OCI-LY7 (cell line): ENCODE measurements at regions not wholly inside any gene's neighbourhood (a gene's known extent, or its start where the extent isn't known, plus 50 kb on each side); places are given as distances from the start of the nearest gene placed in this dataset.
"Not testable (repeated sequence)": the region's sequence is repeated elsewhere in the genome, so short reads cannot be mapped to it uniquely, and the experiment has no call there.

ENCODE experiments used
- BruUV-seq: library from RNA; stranded (reverse); fragments of 400-500 nt; replicated peaks from 2 replicates; lab custom pipeline; 2021; lab: Mats Ljungman, UMichigan
- CTCF ChIA-PET: fragments of 300-600 bp; sonication (Branson Sonifier 250); formaldehyde crosslinking; loops from one replicate; lab custom pipeline; 2022; ENCODE audit warnings: antibody characterized with exemption; ENCODE audit not compliant: unreplicated experiment; lab: Charles Lee
- POLR2A ChIA-PET: fragments of 300-600 bp; sonication (Branson Sonifier 250); formaldehyde crosslinking; loops from one replicate; lab custom pipeline; 2022; ENCODE audit warnings: antibody characterized with exemption; lab: Charles Lee
- DNase-seq: peaks from one replicate; pipeline ENCODE4 v3.0.0-alpha.2; 2015; ENCODE audit warnings: low spot score
- H2AFZ ChIP-seq: fragments of 200-600 bp; sonication (generic), shearing (Covaris generic); 2 replicates; pipeline ENCODE4 v1.6.1; 2014; ENCODE audit warnings: mild to moderate bottlenecking, antibody characterized with exemption, low read length, moderate library complexity
- H3K27ac ChIP-seq: fragments of 200-600 bp; sonication (generic); 2 replicates; pipeline ENCODE4 v1.5.1; 2014; ENCODE audit warnings: mixed run types, low read depth, mild to moderate bottlenecking, moderate library complexity, low read length, inconsistent platforms; ENCODE audit not compliant: poor library complexity, severe bottlenecking
- H3K36me3 ChIP-seq: fragments of 200-600 bp; sonication (generic); 2 replicates; pipeline ENCODE4 v1.6.1; 2014; ENCODE audit warnings: mild to moderate bottlenecking, antibody characterized with exemption, low read length, moderate library complexity, mixed read lengths; ENCODE audit not compliant: insufficient read depth
- H3K4me1 ChIP-seq: fragments of 200-600 bp; sonication (generic); 2 replicates; pipeline ENCODE4 v1.5.1; 2014; ENCODE audit warnings: mild to moderate bottlenecking, low read length; ENCODE audit not compliant: insufficient read depth, poor library complexity, severe bottlenecking
- H3K4me2 ChIP-seq: fragments of 200-600 bp; sonication (generic); 2 replicates; pipeline ENCODE4 v1.6.1; 2014; ENCODE audit warnings: mild to moderate bottlenecking, low read length
- H3K4me3 ChIP-seq: fragments of 200-600 bp; sonication (generic); 2 replicates; pipeline ENCODE4 v1.5.1; 2014; ENCODE audit warnings: mild to moderate bottlenecking, low read depth, low read length; ENCODE audit not compliant: poor library complexity, severe bottlenecking
- H3K79me2 ChIP-seq: fragments of 200-600 bp; sonication (generic); 2 replicates; pipeline ENCODE4 v1.6.1; 2016; ENCODE audit warnings: low read depth, mild to moderate bottlenecking, low read length, moderate library complexity, mixed read lengths; ENCODE audit not compliant: insufficient read depth
- H3K9me2 ChIP-seq: fragments of 200-600 bp; sonication (generic); 2 replicates; pipeline ENCODE4 v1.6.1; 2016; ENCODE audit warnings: mild to moderate bottlenecking, low read length, mixed read lengths; ENCODE audit not compliant: insufficient read depth
- H3K9me3 ChIP-seq: fragments of 200-600 bp; sonication (generic); 2 replicates; pipeline ENCODE4 v1.6.1; 2014; ENCODE audit warnings: mild to moderate bottlenecking, mixed run types, low read length, mixed read lengths
- H4K20me1 ChIP-seq: fragments of 200-600 bp; sonication (generic); 2 replicates; pipeline ENCODE4 v1.6.1; 2014; ENCODE audit warnings: mild to moderate bottlenecking, antibody characterized with exemption, low read length, moderate library complexity, mixed read lengths; ENCODE audit not compliant: insufficient read depth
- EZH2phosphoT487 ChIP-seq: fragments of 200-600 bp; sonication (generic); IDR thresholded peaks from 2 replicates; pipeline ENCODE4 v1.6.1; 2018; ENCODE audit warnings: low read depth, borderline replicate concordance, mild to moderate bottlenecking, mixed run types, antibody characterized with exemption, low read length, moderate library complexity, mixed read lengths
- intact Hi-C: fragments of 100-400 bp; cut with micrococcal nuclease; formaldehyde crosslinking; loops from one replicate; pipeline ENCODE4 v1.10.0; 2022; ENCODE audit not compliant: unreplicated experiment
- TF ChIP-seq, protein P1 (sequence below): fragments of 200-600 bp; sonication (generic); conservative IDR thresholded peaks from 2 replicates; pipeline ENCODE4 v1.5.1; 2014; ENCODE audit warnings: mild to moderate bottlenecking, antibody characterized with exemption, low read length, moderate library complexity, mixed read lengths

GRCh38 chr11:92607969-92608722 is 361.3 kb upstream of the MTNR1B start:
- Histone ChIP-seq H3K9me3 (no peaks in the 10 kb centered on the region), H3K27ac (no peak overlapping the region), H3K9me2 (no peaks in the 10 kb centered on the region), H2AFZ (no peak overlapping the region), H3K4me3 (no peak overlapping the region), H4K20me1 (no peaks in the 10 kb centered on the region), H3K4me2 (no peak overlapping the region), H3K36me3 (no peaks in the 10 kb centered on the region), H3K79me2 (no peaks in the 10 kb centered on the region), H3K4me1 (no peaks in the 10 kb centered on the region)
- POLR2A ChIA-PET, result interaction anchor here (0.5 kb wide), 2 partner anchors 30 to 1733 kb away, joined by 3 read pairs; no protein-coding TSS in a partner anchor
- no TSS peak for BruUV-seq
- CTCF ChIA-PET, result no interaction called here
- DNase-seq, result no peak
- TF ChIP-seq EZH2phosphoT487, result no peak
- TF ChIP-seq, protein P1, sequence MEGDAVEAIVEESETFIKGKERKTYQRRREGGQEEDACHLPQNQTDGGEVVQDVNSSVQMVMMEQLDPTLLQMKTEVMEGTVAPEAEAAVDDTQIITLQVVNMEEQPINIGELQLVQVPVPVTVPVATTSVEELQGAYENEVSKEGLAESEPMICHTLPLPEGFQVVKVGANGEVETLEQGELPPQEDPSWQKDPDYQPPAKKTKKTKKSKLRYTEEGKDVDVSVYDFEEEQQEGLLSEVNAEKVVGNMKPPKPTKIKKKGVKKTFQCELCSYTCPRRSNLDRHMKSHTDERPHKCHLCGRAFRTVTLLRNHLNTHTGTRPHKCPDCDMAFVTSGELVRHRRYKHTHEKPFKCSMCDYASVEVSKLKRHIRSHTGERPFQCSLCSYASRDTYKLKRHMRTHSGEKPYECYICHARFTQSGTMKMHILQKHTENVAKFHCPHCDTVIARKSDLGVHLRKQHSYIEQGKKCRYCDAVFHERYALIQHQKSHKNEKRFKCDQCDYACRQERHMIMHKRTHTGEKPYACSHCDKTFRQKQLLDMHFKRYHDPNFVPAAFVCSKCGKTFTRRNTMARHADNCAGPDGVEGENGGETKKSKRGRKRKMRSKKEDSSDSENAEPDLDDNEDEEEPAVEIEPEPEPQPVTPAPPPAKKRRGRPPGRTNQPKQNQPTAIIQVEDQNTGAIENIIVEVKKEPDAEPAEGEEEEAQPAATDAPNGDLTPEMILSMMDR, result no peak
- intact Hi-C loops, result no loop called here

DNA sequence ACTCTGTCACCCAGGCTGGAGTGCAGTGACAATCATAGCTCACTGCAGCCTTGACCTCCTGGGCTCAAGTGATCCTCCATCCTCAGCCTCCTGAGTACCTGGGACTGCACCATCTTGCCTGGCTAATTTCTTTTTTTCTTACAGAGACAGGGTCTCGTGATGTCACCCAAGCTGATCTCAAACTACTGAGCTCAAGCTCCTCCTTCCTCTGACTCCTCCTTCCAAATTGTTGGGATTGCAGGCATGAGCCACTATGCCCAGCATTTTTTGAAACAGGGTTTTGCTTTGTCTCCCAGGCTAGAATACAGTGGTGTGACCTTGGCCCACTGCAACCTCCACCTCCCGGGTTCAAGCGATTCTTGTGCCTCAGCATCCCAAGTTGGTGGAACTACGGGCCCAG is 358.3 kb upstream of the MTNR1B start:
- Histone ChIP-seq H3K4me1 (no peaks in the 10 kb centered on the region), H2AFZ (no peak overlapping the region), H3K9me2 (no peaks in the 10 kb centered on the region), H3K4me3 (no peak overlapping the region), H3K36me3 (no peaks in the 10 kb centered on the region), H3K79me2 (no peaks in the 10 kb centered on the region), H3K27ac (no peak overlapping the region), H3K4me2 (no peak overlapping the region), H4K20me1 (no peaks in the 10 kb centered on the region), H3K9me3 (no peaks in the 10 kb centered on the region)
- ChIA-PET POLR2A (no interaction called here), CTCF (no interaction called here)
- intact Hi-C loops, result no loop called here
- DNase-seq, result no peak
- TF ChIP-seq EZH2phosphoT487, result no peak
- TF ChIP-seq, protein P1, result no peak
- BruUV-seq, result no TSS peak

DNA sequence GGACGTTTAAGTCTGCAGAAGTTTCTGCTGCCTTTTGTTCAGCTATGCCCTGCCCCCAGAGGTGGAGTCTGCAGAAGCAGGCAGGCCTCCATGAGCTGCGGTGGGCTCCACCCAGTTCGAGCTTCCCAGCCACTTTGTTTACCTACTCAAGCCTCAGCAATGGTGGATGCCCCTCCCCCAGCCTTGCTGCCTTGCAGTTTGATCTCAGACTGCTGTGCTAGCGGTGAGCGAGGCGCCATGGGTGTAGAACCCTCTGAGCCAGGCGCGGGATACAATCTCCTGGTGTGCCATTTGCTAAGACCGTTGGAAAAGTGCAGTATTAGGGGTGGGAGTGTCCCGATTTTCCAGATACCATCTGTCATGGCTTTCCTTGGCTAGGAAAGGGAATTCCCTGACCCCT is 351.4 kb upstream of the MTNR1B start:
- H3K9me2 ChIP-seq, H3K4me2 ChIP-seq, H3K27ac ChIP-seq, H3K4me3 ChIP-seq, POLR2A ChIA-PET, H3K36me3 ChIP-seq, H3K4me1 ChIP-seq, DNase-seq, H3K9me3 ChIP-seq, H2AFZ ChIP-seq, H4K20me1 ChIP-seq, BruUV-seq, intact Hi-C loops, CTCF ChIA-PET, H3K79me2 ChIP-seq: not testable (repeated sequence)
